SW 1271 (cell line): ENCODE measurements at regions not wholly inside any gene's neighbourhood (a gene's known extent, or its start where the extent isn't known, plus 50 kb on each side); places are given as distances from the start of the nearest gene placed in this dataset.
"Not testable (repeated sequence)": the region's sequence is repeated elsewhere in the genome, so short reads cannot be mapped to it uniquely, and the experiment has no call there.

Experiments
- DNase-seq, 2 experiments: peaks; one replicate each; lab custom pipeline; 2025; lab: John Stamatoyannopoulos, UW

- no peak for DNase-seq
Observed at GRCh38 chr11:130526846-130527245, 78.4 kb downstream of the ADAMTS15 start.

GRCh38 chr11:130527636-130528297 is 79.3 kb downstream of the ADAMTS15 start:
- DNase-seq, result no peak

- no peak for DNase-seq
Observed at GRCh38 chr11:130528298-130529261, 80.1 kb downstream of the ADAMTS15 start.

DNA sequence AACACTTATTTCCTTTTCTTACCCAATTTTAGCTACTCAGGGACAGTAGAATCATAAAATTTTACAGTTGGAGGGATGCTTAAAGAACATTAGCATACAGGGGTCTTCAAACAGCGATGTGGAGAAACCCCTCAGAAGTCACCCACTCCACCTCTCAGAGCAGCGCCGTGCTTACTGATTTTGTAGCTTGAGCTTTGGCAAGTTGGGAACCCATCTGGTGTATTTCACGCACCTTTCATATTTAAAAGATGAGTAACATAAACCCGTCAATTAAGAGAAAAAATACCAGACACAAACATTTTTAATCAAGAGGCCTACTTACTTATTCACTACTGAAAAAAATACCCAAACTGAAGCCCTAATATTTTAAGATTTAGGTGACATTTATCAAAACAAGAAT is 80.9 kb downstream of the ADAMTS15 start:
- DNase-seq, result no peak

DNA sequence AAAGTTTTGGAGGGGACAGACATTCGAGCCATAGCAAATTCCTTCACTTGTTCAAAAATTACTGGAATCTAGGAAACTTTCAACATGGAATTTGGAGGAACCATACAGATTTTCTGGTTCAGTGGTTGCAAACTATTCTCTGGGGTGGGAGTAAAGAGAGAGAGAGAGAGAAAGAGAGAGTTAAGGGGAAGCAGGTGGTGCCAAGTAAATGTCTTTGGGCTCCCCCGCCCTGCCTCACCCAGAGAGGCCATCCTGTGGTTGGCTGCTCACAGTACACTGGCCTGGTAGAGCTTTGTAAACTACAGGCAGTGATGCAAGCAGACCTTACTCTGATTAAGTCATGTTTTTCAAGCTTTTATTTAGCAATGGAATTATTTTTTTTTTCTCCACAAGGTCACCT is 82.6 kb downstream of the ADAMTS15 start:
- DNase-seq, result no peak

DNA sequence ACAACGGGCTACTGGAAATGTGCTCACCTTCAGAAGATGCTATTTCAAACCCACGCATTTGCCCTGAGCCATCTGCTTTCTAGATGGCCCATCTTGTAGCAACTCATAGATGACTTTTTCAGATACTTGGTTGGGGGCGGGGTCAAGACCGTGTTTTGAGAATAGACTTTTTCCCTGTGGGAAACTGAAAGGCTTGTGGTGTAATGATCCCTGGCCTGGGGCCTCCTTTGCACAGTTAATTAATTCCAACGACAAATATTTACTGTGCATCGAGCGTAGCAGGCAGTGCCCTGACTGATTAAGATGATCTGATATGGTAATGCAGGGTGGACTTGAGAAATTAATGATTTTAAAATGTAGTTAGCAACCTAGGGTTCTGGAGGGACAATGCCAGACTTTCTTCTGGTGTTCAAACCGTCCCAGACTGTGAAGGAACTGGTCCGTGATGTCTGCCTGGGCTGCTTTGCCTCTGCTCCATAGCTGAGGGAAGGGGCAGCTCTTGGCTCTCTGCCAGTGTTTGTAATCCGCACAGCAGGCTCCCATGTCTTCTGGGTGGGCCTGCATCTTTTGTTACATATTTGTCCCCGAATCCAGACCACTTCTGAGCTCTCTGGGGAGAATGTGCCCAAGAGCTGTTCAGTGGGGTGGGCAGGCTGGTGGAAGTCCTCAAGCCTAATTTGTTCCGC is 84.8 kb downstream of the ADAMTS15 start:
- DNase-seq, result no peak

- no peak for DNase-seq
Observed at GRCh38 chr11:130533871-130534270, 85.4 kb downstream of the ADAMTS15 start.

DNA sequence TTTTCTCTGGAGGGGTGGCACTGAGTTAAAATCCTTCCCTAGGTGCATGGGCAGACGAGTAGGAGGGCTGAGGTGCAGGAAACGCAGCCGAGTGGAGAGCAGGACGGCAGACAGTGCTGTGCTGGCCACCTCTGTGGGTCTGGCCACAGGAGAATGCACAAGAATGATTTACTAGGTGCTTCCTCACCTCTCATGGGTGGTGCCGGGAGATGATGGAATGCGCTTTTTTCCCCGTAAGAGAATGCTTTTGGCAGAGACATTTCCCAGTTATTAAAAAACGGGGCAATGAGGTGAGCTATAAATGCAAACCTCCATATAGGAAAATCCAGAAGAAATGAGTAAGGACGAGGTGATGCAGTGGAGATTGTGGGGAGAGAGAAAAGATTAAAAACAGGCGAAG is 86.1 kb downstream of the ADAMTS15 start:
- no peak for DNase-seq

GRCh38 chr11:130535520-130535919 is 87.1 kb downstream of the ADAMTS15 start:
- DNase-seq, result no peak

GRCh38 chr11:130536106-130537040 is 87.9 kb downstream of the ADAMTS15 start:
- no peak for DNase-seq

GRCh38 chr11:130539680-130540079 is 91.2 kb downstream of the ADAMTS15 start:
- DNase-seq, result not testable (repeated sequence)

- DNase-seq, result no peak
Observed at GRCh38 chr11:130544266-130544665, 95.8 kb downstream of the ADAMTS15 start.

DNA sequence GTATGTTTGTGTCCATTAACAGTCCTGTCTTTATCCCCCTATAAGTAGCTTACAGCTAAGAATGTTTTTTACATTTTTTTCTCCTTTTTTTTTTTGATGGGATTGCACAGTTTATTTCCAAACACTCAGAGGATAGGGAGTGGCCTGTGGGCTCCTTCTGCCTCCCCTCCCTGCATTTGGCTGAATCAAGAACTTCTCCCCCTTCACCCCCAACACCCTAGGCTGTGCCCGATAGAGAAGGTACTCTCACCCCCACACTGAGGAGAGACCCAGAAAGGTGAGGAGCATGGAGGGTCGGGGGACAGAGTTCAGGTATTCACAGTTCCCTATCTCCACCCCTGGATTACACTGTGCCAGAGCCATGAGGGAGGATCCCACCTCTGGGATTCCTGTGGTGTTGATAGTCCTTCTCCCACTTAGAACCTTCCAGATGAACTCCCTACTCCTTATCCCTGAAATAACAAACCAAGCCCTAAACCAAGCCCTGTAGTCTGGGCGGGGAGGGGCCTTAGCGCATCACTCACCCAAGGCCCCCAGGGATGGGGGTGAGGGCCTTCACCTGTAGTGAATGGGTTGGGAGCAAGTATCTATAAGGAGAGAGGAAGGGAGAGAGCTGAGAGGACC is 97.1 kb downstream of the ADAMTS15 start:
- no peak for DNase-seq

GRCh38 chr11:130546438-130546837 is 98.0 kb downstream of the ADAMTS15 start:
- DNase-seq, result no peak

GRCh38 chr11:130546901-130547694 is 98.7 kb downstream of the ADAMTS15 start:
- no peak for DNase-seq

DNA sequence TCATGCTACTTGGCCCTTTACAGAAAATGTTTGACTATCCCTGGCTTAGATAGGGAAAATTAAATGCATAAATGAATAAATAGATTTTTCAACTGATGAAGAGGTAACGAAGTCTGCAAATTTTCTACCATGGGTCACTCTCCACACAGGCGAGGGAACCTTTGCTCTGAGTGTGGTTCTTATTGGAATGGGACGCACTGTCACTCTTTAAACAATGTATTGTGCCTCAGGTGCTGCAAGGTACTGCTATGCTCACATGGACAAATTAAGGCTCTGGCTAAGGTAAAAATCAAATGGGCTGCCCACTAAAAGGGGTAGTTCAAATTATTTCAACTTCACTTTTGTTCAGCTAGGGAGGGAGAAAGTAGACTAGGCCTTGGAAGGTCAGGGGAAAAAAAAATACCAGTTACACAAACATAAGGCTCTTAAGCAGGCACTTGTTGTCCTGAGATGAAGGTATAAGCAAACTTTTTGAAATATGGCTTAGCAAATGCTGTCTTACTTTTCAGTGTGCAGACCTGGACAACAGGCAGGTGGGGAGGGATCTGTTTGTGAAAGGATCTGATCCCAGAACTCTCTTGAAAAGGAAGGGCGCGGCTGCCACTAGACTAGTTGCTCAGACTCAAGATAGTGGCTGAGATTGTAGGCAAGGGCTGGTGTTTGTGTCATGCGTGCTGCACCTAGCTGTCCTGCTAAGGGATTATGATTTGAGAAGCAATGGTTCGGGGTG is 99.5 kb downstream of the ADAMTS15 start:
- DNase-seq, result no peak

- no peak for DNase-seq
Observed at GRCh38 chr11:130548491-130548833, 100.0 kb downstream of the ADAMTS15 start.

DNA sequence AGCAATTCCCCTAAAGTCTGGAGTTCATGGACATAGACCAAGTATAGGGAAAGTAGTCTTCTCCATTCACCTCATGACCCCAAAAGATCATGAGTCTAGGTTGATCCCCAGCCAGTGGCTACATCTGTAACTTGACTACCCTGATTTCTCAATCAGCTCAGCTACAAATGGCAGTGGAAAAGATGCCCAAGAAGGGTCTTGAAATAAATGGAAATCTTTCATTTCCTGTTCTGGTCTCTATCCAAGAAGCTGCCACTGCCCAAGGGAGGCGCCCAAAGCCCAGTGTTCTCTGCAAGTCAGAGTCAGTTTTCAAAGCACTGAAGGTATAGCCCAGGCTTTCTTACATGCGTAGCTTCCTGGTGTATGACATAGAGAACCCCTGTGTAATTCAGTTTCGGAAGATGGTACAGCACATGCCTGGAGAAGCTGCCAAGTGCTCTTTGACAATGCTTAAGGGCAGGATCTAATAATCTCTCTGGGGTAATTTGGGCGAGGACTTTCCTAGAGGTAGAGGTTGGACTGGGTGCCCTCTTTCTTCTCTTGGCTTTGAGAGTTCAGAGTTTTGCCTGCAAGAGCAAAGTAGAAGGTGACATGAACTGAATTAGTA is 101.1 kb downstream of the ADAMTS15 start:
- DNase-seq, result no peak

GRCh38 chr11:130550150-130550549 is 101.7 kb downstream of the ADAMTS15 start:
- no peak for DNase-seq
